ENCODE measurements at regions not wholly inside any gene's neighbourhood (a gene's known extent, or its start where the extent isn't known, plus 50 kb on each side); places are given as distances from the start of the nearest gene placed in this dataset.

DNA sequence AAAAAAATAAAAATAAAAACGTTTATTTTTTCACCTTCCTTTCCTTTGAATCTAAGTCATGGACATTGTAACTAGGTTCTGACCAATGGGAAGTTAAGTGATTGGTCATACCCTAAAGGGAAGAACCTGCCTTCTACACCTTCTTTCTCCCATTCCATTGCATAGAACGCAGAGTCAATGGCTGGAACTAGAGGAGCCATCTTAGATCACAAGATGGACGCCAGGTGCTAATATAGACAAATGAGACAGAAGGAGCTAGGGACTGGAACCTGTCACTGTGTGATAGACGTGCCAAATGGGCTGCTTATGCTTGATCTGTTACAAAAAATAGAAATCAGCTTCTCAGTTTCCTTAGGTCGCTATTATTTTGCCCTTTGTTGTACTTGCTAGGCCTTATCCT lies 606.6 kb downstream of the MED13L start:
- H3K36me3 ChIP-seq: no peaks in the 10 kb centered on the region
- TF ChIP-seq CTCF (IDR thresholded peaks at IDR 0.05): no peak
- no peak overlapping the region for H3K4me3 ChIP-seq (ENCODE audit: low read depth in 1 of 2, low read length in 1 of 2)
- H3K27ac ChIP-seq: no peak overlapping the region
- no peaks in the 10 kb centered on the region for H3K9me3 ChIP-seq
- no peaks in the 10 kb centered on the region for H3K4me1 ChIP-seq (ENCODE audit: control insufficient read depth in 1 of 2, insufficient read depth in 1 of 2, low read depth in 1 of 2, low read length in 1 of 2)
- no peaks in the 10 kb centered on the region for H3K27me3 ChIP-seq

DNA sequence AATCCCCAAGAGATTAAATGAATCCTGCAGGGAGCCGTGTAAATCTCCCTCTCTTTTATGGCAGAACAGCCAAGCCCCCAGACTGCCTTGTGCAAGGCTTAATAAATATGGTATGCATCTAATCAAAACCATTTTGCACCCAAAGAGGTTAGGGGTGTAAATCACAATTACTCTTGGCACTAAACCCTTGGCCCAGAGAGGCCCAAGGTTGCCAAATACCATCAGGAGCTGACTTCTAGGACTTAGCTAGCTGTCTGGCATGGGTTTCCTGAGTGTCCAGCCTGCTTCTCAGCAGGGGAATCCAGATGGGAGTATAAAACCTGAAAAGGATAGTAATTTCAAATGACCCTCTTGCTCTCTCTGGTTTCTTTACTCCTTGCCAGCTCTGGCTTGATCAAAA lies 610.4 kb downstream of the MED13L start:
- H3K4me3 ChIP-seq (ENCODE audit: low read depth in 1 of 2, low read length in 1 of 2): no peak overlapping the region
- no peaks in the 10 kb centered on the region for H3K9me3 ChIP-seq
- no peaks in the 10 kb centered on the region for H3K4me1 ChIP-seq (ENCODE audit: control insufficient read depth in 1 of 2, insufficient read depth in 1 of 2, low read depth in 1 of 2, low read length in 1 of 2)
- H3K27me3 ChIP-seq: no peaks in the 10 kb centered on the region
- H3K27ac ChIP-seq: no peak overlapping the region
- TF ChIP-seq CTCF (IDR thresholded peaks at IDR 0.05): no peak
- H3K36me3 ChIP-seq: no peaks in the 10 kb centered on the region

DNA sequence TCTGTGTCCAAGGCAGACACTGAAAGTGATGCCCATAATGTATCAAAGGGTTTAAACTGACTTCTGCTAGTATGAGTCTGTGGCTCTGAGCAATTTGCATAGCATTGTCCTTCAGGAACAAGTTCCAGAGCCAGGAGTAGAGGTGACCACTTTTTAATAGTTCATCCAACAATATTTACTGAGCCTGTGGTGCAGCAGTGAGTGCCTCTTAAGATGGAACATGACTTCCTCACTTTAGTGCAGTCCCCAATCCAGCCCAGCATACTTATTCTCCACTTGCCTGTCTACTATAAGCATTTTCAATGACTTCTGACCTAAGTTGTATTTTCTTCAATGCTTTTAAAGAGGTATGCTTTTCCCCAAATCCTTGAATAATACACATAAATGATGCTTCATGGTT lies 611.3 kb downstream of the MED13L start:
- Histone ChIP-seq H3K4me3 (ENCODE audit: low read depth in 1 of 2, low read length in 1 of 2) (no peak overlapping the region), H3K27ac (no peak overlapping the region), H3K36me3 (no peaks in the 10 kb centered on the region), H3K27me3 (no peaks in the 10 kb centered on the region), H3K9me3 (no peaks in the 10 kb centered on the region), H3K4me1 (ENCODE audit: control insufficient read depth in 1 of 2, insufficient read depth in 1 of 2, low read depth in 1 of 2, low read length in 1 of 2) (no peaks in the 10 kb centered on the region)
- TF ChIP-seq CTCF (IDR thresholded peaks at IDR 0.05): no peak

DNA sequence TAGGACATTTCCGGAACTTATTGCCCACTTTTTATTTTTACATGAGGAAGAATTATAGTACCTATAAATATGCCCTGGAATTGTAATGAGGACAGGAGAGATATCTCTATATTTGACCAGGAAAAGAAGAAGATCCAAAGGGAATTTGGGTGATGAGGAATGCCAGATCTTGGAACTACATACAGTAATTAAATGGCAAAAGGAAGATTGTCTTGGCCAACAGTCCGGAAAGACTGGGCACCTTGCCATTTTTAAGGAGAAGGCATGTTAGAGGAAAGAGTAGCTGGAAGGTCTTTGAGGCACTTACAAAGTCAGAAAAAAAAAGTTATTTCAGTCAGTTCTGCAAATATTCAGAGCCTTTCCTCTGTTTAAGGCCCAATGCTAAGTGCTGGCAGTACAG lies 616.4 kb downstream of the MED13L start:
- TF ChIP-seq CTCF (IDR thresholded peaks at IDR 0.05): no peak

GRCh38 chr12:115660211-115660805 lies 617.2 kb downstream of the MED13L start:
- peaks cover 7% of the 10 kb centered on the region for H3K27me3 ChIP-seq
- H3K27ac ChIP-seq: no peak overlapping the region
- TF ChIP-seq CTCF (IDR thresholded peaks at IDR 0.05): no peak
- no peaks in the 10 kb centered on the region for H3K36me3 ChIP-seq
- H3K4me1 ChIP-seq (ENCODE audit: control insufficient read depth in 1 of 2, insufficient read depth in 1 of 2, low read depth in 1 of 2, low read length in 1 of 2): no peaks in the 10 kb centered on the region
- H3K9me3 ChIP-seq: no peaks in the 10 kb centered on the region
- H3K4me3 ChIP-seq (ENCODE audit: low read depth in 1 of 2, low read length in 1 of 2): no peak overlapping the region

More for the DNA sequence above, 616.4 kb downstream of the MED13L start:
- Histone ChIP-seq H3K36me3 (no peaks in the 10 kb centered on the region), H3K9me3 (no peaks in the 10 kb centered on the region), H3K27me3 (peaks cover 7% of the 10 kb centered on the region), H3K27ac (no peak overlapping the region), H3K4me3 (ENCODE audit: low read depth in 1 of 2, low read length in 1 of 2) (no peak overlapping the region), H3K4me1 (ENCODE audit: control insufficient read depth in 1 of 2, insufficient read depth in 1 of 2, low read depth in 1 of 2, low read length in 1 of 2) (no peaks in the 10 kb centered on the region)

GRCh38 chr12:115659422-115659821 lies 618.1 kb downstream of the MED13L start:
- no peak overlapping the region for H3K27ac ChIP-seq
- no peaks in the 10 kb centered on the region for H3K36me3 ChIP-seq
- no peak for TF ChIP-seq CTCF (IDR thresholded peaks at IDR 0.05)
- H3K9me3 ChIP-seq: no peaks in the 10 kb centered on the region
- H3K4me3 ChIP-seq (ENCODE audit: low read depth in 1 of 2, low read length in 1 of 2): no peak overlapping the region
- H3K4me1 ChIP-seq (ENCODE audit: control insufficient read depth in 1 of 2, insufficient read depth in 1 of 2, low read depth in 1 of 2, low read length in 1 of 2): no peaks in the 10 kb centered on the region
- peaks cover 7% of the 10 kb centered on the region for H3K27me3 ChIP-seq
